ENCODE measurements at regions not wholly inside any gene's neighbourhood (a gene's known extent, or its start where the extent isn't known, plus 50 kb on each side); places are given as distances from the start of the nearest gene placed in this dataset.

DNA sequence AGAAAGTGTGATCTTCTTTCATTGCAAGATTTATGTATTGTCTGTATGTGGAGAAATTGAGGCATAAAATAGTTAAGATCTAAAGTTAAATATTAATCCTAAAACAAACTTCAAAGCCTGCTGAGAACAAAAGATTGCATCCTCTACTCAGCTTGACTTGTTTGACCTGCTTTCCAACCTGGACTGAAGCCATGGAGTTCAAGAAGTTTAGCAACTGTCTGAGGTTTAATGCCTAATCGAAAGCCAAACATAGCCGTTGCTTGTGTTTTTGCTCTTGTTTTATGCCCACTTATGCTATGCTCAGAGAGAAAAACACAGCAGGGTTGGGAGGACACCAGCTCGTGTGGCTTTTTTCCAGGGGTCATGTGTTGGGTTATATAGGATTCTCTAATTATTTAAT is 135.6 kb downstream of the NUFIP1 start:
- ChIA-PET POLR2A (interaction anchor here (0.5 to 1.1 kb wide), 2 partner anchors 65 to 562 kb away, joined by 3 to 4 read pairs; no protein-coding TSS in a partner anchor), CTCF (ENCODE audit: low intra/inter-chr PET ratio, low total read pairs) (no interaction called here)
- H3K27me3 ChIP-seq (ENCODE audit: control insufficient read depth in 1 of 2, insufficient read depth in 2 of 2, low read length in 2 of 2) = no peaks in the 10 kb centered on the region; a peak in 1 of 5 replicates
- no peak overlapping the region for H3K9ac ChIP-seq (ENCODE audit: insufficient read depth, low read depth, low read length)
- H3K36me3 ChIP-seq (replicated peaks in 1 of 2; ENCODE audit: control insufficient read depth in 1 of 2, insufficient read depth in 2 of 2, low read length in 2 of 2) = no peaks in the 10 kb centered on the region
- intact Hi-C loops (cut with micrococcal nuclease; ENCODE audit: unreplicated experiment) (no loop called here), in situ Hi-C loops (cut with HindIII; ENCODE audit: extremely low pct_ligation_motif_present, low pct_unique_long_range_greater_than_20kb) (no loop called here)
- peak; percentile 97 for FAIRE-seq
- no TSS peak for BruUV-seq (replicated peaks)
- H3K27ac ChIP-seq (ENCODE audit: extremely low read length, insufficient read depth, low read length) = peak overlapping the region; percentile 14
- H4K20me1 ChIP-seq (ENCODE audit: insufficient read depth, low read length) = no peaks in the 10 kb centered on the region
- no peaks in the 10 kb centered on the region for H3K9me3 ChIP-seq (ENCODE audit: low read length)
- H3K79me2 ChIP-seq (ENCODE audit: insufficient read depth, low read length) = no peaks in the 10 kb centered on the region
- 0% methylated on average over 3 of the region's 3 CpGs for whole genome bisulfite sequencing (ENCODE audit: low lambda C conversion rate)
- H2AFZ ChIP-seq (ENCODE audit: low read length) = no peak overlapping the region
- ATAC-seq = peak; percentile 79
- DNase-seq (ENCODE audit: low spot score) = peak; percentile 90
- peaks cover 44% of the 10 kb centered on the region for H3K4me1 ChIP-seq (ENCODE audit: insufficient read depth, low read length)
- H3K4me2 ChIP-seq (ENCODE audit: low read depth, low read length) = peak overlapping the region; percentile 77
- peak overlapping the region in 2 of 3 experiments; percentile 21 to 33; a peak in 2 of 6 replicates for H3K4me3 ChIP-seq (replicated peaks in 1 of 3; ENCODE audit: insufficient read depth in 1 of 3, low read depth in 2 of 3, low read length in 3 of 3)
- no peak for TF ChIP-seq KMT2A (CRISPR knock-in tag; IDR thresholded peaks at IDR 0.05)
- TF ChIP-seq, protein P1, sequence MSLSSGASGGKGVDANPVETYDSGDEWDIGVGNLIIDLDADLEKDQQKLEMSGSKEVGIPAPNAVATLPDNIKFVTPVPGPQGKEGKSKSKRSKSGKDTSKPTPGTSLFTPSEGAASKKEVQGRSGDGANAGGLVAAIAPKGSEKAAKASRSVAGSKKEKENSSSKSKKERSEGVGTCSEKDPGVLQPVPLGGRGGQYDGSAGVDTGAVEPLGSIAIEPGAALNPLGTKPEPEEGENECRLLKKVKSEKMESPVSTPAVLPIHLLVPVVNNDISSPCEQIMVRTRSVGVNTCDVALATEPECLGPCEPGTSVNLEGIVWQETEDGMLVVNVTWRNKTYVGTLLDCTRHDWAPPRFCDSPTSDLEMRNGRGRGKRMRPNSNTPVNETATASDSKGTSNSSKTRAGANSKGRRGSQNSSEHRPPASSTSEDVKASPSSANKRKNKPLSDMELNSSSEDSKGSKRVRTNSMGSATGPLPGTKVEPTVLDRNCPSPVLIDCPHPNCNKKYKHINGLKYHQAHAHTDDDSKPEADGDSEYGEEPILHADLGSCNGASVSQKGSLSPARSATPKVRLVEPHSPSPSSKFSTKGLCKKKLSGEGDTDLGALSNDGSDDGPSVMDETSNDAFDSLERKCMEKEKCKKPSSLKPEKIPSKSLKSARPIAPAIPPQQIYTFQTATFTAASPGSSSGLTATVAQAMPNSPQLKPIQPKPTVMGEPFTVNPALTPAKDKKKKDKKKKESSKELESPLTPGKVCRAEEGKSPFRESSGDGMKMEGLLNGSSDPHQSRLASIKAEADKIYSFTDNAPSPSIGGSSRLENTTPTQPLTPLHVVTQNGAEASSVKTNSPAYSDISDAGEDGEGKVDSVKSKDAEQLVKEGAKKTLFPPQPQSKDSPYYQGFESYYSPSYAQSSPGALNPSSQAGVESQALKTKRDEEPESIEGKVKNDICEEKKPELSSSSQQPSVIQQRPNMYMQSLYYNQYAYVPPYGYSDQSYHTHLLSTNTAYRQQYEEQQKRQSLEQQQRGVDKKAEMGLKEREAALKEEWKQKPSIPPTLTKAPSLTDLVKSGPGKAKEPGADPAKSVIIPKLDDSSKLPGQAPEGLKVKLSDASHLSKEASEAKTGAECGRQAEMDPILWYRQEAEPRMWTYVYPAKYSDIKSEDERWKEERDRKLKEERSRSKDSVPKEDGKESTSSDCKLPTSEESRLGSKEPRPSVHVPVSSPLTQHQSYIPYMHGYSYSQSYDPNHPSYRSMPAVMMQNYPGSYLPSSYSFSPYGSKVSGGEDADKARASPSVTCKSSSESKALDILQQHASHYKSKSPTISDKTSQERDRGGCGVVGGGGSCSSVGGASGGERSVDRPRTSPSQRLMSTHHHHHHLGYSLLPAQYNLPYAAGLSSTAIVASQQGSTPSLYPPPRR (CRISPR knock-in tag; IDR thresholded peaks at IDR 0.05; ENCODE audit: borderline replicate concordance) = no peak
- TF ChIP-seq, protein P2, sequence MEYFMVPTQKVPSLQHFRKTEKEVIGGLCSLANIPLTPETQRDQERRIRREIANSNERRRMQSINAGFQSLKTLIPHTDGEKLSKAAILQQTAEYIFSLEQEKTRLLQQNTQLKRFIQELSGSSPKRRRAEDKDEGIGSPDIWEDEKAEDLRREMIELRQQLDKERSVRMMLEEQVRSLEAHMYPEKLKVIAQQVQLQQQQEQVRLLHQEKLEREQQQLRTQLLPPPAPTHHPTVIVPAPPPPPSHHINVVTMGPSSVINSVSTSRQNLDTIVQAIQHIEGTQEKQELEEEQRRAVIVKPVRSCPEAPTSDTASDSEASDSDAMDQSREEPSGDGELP (IDR thresholded peaks at IDR 0.05; ENCODE audit: borderline replicate concordance, low read depth) = no peak
- no peak for TF ChIP-seq ZNF841 (CRISPR knock-in tag; IDR thresholded peaks at IDR 0.05; ENCODE audit: borderline replicate concordance)
- no peak for TF ChIP-seq PAWR (CRISPR knock-in tag; IDR thresholded peaks at IDR 0.05; ENCODE audit: borderline replicate concordance)
- TF ChIP-seq, protein P3, sequence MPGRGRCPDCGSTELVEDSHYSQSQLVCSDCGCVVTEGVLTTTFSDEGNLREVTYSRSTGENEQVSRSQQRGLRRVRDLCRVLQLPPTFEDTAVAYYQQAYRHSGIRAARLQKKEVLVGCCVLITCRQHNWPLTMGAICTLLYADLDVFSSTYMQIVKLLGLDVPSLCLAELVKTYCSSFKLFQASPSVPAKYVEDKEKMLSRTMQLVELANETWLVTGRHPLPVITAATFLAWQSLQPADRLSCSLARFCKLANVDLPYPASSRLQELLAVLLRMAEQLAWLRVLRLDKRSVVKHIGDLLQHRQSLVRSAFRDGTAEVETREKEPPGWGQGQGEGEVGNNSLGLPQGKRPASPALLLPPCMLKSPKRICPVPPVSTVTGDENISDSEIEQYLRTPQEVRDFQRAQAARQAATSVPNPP (CRISPR knock-in tag; IDR thresholded peaks at IDR 0.05) = no peak
- TF ChIP-seq XBP1 (CRISPR knock-in tag; IDR thresholded peaks at IDR 0.05) = no peak
- TF ChIP-seq ZNF7 (CRISPR knock-in tag; IDR thresholded peaks at IDR 0.05) = peak; percentile 97
- 0 out of 2 replicates have a peak, but pooled peaks have one; percentile 14 for TF ChIP-seq MED1 (CRISPR knock-in tag; IDR thresholded peaks at IDR 0.05)
- TF ChIP-seq PHF21A (CRISPR knock-in tag; IDR thresholded peaks at IDR 0.05) = no peak
- no peak for TF ChIP-seq ESRRA (CRISPR knock-in tag; IDR thresholded peaks at IDR 0.05; ENCODE audit: low read depth)
- TF ChIP-seq ZNF335 (CRISPR knock-in tag; IDR thresholded peaks at IDR 0.05) = no peak
- no peak for TF ChIP-seq ZFP90 (CRISPR knock-in tag; IDR thresholded peaks at IDR 0.05; ENCODE audit: borderline replicate concordance)
- TF ChIP-seq ZNF569 (CRISPR knock-in tag; IDR thresholded peaks at IDR 0.05; ENCODE audit: borderline replicate concordance) = no peak
- no peak for TF ChIP-seq HOXA3 (CRISPR knock-in tag; IDR thresholded peaks at IDR 0.05)
- TF ChIP-seq SOX13 (IDR thresholded peaks at IDR 0.05) = peak; percentile 84
- TF ChIP-seq SOX13 (CRISPR knock-in tag; conservative IDR thresholded peaks at IDR 0.05 in 1 of 2, IDR thresholded peaks at IDR 0.05 in 1 of 2) = peak in 1 of 2 experiments; percentile 98; a peak in 2 of 4 replicates
- TF ChIP-seq FOSL1 (CRISPR knock-in tag; IDR thresholded peaks at IDR 0.05; ENCODE audit: borderline replicate concordance) = no peak
- peak; percentile 39; the same call in 1 of the 2 replicates for TF ChIP-seq HNF4A (CRISPR knock-in tag; IDR thresholded peaks at IDR 0.05)
- no peak for TF ChIP-seq ZMAT3 (CRISPR knock-in tag; conservative IDR thresholded peaks at IDR 0.05)
- TF ChIP-seq ZNF709 (CRISPR knock-in tag; IDR thresholded peaks at IDR 0.05) = no peak
